ENCODE measurements at regions not wholly inside any gene's neighbourhood (a gene's known extent, or its start where the extent isn't known, plus 50 kb on each side); places are given as distances from the start of the nearest gene placed in this dataset.
"Not testable (repeated sequence)": the region's sequence is repeated elsewhere in the genome, so short reads cannot be mapped to it uniquely, and the experiment has no call there.

DNA sequence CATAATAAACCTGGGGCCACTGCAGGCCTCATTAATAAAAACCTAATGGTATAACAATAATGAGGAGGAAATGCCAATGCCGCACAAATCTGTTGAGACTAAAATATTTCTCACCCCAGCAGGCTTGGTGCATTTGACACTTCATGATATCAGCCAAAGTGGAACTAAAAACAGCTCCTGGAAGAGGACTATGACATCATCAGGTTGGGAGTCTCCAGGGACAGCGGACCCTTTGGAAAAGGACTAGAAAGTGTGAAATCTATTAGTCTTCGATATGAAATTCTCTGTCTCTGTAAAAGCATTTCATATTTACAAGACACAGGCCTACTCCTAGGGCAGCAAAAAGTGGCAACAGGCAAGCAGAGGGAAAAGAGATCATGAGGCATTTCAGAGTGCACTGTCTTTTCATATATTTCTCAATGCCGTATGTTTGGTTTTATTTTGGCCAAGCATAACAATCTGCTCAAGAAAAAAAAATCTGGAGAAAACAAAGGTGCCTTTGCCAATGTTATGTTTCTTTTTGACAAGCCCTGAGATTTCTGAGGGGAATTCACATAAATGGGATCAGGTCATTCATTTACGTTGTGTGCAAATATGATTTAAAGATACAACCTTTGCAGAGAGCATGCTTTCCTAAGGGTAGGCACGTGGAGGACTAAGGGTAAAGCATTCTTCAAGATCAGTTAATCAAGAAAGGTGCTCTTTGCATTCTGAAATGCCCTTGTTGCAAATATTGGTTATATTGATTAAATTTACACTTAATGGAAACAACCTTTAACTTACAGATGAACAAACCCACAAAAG, 580.9 kb upstream of the TMEFF2 start:
- no peak for DNase-seq (ENCODE audit: low read depth)

DNA sequence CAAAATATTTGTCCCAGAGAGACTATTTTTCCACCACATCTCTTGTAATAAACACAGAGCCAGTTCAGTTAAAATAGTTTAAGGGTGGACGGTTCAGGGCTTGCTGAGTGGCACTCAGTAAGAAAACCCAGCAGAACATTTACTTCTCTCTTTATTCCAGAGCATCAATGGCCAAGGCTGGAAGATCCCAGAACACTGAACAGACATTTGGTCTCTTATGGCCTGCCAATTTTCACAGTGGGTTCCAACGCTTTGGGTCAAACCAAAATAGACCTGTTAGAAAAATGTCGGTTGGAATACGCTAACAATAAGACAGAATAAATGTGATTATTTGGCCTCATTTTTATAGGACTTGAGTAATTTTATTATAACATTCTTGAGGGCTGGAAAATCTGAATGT, 580.3 kb upstream of the TMEFF2 start:
- DNase-seq (ENCODE audit: low read depth): no peak

DNA sequence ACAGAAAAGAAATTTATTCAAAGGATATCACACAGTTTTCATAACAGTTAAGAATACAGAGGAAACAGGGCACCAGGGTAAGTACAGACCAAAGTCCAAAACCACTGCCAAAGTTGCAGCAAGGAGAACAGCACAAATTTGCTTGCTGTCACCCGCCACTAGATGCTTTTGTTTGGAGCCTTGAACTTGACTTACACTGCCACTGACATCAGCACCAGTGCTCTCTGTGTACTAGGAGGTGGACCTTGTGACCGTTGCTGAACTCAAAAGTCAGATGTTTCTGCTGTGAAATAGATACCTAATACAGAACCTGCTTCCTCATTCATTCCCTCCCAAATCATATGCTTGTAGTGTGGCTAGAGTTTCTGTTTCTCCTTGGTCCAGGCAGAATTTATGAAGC, 578.3 kb upstream of the TMEFF2 start:
- no peak for DNase-seq (ENCODE audit: low read depth)

- no peak for DNase-seq (ENCODE audit: low read depth)
Measured at GRCh38 chr2:192749611-192750200, 555.0 kb upstream of the TMEFF2 start.

- no peak for DNase-seq (ENCODE audit: low read depth)
Measured at GRCh38 chr2:192741889-192742288, 547.2 kb upstream of the TMEFF2 start.

DNA sequence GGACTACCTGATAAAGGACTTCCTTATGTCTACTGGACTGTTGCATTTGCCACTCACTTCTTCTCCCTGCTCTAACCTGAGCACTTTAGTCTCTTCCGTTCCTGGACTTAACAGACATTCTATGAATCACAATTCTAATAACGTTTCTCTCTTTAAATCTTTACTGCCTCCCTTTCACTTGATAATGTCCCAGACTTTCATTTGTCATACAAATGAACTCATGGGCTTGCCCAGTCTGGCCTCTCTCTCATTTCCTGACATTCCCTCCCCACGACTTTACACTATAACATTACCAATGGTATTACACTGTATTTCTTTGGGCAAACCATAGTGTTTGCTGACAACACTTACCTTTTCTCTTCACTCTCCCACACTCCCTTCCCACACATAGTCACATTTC, 540.7 kb upstream of the TMEFF2 start:
- no peak for DNase-seq (ENCODE audit: low read depth)

GRCh38 chr2:192729369-192729768, 534.6 kb upstream of the TMEFF2 start:
- DNase-seq (ENCODE audit: low read depth): no peak

DNA sequence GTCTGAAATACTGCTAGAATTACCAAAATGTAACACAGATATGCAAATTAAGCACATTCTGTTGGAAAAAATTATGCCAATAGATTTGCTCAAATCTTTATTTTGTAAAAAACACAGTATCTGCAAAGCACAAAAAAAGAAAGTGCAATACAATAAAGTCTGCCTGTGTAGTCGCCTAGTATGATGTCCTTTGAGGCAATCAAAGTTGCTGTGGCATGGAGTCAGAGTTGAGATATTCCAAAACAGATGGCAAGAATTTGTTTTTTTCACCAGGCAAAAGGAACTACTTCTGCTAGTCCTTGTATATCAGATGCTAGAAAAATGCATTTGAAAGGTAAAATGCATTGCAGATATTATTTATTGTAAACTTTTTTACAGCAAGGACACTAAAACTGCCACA, 531.3 kb upstream of the TMEFF2 start:
- no peak for DNase-seq (ENCODE audit: low read depth)

- DNase-seq (ENCODE audit: low read depth): no peak
Measured at GRCh38 chr2:192719629-192720028, 524.9 kb upstream of the TMEFF2 start.

GRCh38 chr2:192718340-192718739, 523.6 kb upstream of the TMEFF2 start:
- DNase-seq (ENCODE audit: low read depth): no peak

DNA sequence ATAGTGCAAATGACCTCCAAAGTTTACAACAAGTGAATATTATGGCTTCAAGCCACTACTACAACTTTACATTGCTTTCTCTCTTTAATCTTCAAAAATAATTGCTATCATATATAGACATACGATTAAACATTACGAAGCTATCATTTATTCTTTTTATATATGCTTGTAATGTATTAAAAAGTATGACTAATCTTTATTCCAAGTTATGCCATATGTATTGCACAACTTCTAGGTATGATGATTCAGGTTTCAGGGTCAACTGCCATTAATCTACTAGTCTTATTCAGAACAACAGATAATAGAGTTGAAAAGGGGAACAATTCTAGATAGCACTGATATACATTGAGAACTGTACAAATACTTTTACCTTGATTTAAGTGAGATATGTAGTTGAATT, 506.2 kb upstream of the TMEFF2 start:
- no peak for DNase-seq (ENCODE audit: low read depth)

- no peak for DNase-seq (ENCODE audit: low read depth)
Measured at GRCh38 chr2:192697880-192698279, 503.1 kb upstream of the TMEFF2 start.

GRCh38 chr2:192696857-192697256, 502.1 kb upstream of the TMEFF2 start:
- no peak for DNase-seq (ENCODE audit: low read depth)

DNA sequence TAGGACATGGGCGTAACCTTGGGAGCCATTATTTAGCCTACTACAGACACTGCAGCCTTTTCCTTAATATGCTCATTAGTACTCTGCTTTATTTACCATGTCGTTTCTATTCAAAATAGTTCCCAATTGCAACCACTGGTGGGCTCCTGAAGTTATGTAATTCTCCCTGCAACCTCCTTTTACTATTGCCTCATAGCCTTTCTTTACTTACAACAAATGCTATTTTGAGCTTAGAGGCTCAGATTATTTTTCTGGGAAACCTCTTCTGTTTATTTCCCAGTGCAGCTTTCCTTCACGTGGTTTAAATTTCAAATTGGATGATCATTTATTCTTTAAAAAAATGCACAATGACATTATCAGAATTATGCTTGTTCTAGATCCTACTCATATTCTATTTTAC, 492.3 kb upstream of the TMEFF2 start:
- DNase-seq (ENCODE audit: low read depth): no peak

- DNase-seq (ENCODE audit: low read depth): not testable (repeated sequence)
Measured at GRCh38 chr2:192682511-192682910, 487.8 kb upstream of the TMEFF2 start.

- DNase-seq (ENCODE audit: low read depth): no peak
Measured at GRCh38 chr2:192675681-192676080, 480.9 kb upstream of the TMEFF2 start.

DNA sequence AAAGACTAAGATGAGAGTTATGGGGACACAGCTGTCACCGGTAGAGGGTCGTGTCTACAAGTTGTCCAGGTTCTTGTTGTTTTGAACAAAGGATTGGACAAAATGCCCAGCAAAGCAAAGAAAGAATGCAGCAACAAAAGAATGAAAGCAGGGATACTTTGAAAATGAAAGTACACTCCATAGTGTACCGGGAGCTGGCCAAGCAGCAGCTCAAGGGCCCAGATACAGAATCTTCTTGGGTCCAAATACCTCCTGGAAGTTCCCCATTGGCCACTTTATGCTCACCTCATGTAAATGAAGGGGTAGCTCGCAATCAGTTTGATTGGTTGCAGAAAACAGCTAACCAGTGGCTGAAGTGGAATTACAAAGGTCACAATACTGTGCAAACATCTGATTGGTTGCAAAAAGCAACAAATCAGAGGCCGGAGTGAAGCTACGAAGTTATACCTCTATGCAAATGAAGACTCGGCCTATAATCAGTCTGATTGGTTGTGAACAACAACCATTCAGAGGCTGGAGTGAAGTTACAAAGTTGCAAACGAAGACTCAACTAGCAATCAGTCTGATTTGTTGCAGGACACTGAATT, 474.9 kb upstream of the TMEFF2 start:
- no peak for DNase-seq (ENCODE audit: low read depth)

- not testable (repeated sequence) for DNase-seq (ENCODE audit: low read depth)
Measured at GRCh38 chr2:192660555-192660954, 465.8 kb upstream of the TMEFF2 start.

DNA sequence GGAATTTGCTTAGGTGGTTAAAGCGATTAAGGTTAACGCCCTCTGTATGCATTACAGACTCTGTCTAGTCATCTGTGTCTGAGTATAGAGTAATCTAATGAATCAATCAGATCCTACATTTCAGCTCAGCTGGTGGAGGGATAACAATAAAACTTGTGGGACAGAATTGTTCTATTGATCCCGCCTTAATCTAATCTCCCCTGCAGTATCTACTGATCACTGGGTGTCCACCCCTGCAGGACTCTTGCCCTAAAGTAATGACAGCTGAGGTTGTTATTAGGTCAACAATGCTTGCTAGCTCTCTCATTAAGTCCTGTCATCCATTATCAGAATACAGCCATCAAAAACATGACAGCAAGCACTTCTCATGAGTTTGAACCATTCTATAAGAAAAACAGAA, 462.6 kb upstream of the TMEFF2 start:
- DNase-seq (ENCODE audit: low read depth): no peak

DNA sequence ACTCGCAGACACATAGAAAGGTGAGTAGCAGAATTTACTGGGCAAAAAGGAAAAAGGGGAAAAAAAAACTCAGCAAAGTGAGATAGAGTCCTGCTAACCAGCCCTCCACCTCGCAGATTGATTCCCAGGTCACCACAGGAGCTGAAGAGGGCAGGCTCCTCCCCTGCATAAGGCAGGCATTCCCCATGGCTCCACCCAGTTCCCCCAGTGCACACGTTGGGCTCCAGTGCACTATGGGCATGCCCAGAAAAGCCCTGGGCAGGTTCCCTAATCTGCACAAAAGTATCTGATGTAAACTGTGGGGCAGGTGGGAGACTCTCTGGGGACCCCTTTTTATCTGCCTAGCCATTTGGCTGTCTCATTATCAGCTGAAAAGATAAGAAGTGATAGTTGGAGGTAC, 461.2 kb upstream of the TMEFF2 start:
- DNase-seq (ENCODE audit: low read depth): no peak

DNA sequence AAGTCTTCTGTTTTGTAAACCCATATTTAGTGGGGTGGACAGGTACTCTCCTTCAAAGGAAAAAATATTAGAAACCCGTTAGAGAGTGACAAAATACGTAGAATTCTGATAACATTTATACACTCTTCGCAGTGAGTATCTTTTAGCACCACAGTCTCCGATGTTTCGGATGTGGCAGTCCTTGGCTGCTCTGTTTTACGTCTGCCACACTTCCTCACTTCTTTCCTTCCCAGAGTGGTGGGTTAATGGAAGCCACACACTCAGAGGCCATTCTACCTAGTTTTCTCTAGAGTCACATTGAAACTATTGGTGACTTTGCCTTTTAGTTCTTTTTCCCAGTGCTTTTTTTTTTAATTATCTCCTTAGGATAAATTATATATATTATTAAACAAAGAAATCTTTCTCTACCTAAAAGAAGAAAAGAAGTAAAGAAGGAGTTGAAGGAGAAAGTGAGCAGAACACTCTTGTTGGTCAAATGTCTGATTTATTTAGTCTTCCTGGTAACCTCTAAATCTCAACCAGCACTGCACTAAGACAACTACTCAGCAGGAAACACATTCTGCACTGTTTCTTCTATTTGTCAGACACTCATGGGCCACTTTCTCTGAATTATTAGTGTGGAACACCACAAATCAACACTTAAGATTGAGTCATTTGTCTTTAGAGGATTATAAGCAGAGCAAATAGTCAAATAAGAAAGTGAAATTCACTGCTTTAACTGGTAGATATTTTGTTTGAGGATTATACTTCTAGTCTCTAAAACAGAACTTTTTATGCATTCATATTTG, 451.3 kb upstream of the TMEFF2 start:
- no peak for DNase-seq (ENCODE audit: low read depth)

DNA sequence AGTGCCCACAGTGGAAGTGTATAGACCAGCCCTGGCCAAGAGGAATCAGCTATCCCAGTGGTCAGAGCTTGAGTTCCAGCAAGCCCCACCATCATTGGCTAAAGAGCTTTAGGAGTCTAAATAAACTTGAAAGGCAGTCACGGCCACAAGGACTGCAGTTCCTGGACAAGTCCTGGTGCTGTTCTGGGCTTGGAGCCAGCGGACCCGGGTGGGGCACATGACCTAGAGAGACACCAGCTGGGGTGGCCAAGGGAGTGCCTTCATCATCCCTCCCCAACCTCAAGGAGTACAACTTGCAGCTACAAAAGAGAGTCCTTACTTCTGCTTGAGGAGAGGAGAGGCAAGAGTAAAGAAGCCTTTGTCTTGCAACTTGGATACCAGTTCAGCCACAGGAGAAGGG, 439.8 kb upstream of the TMEFF2 start:
- DNase-seq (ENCODE audit: low read depth): no peak

DNA sequence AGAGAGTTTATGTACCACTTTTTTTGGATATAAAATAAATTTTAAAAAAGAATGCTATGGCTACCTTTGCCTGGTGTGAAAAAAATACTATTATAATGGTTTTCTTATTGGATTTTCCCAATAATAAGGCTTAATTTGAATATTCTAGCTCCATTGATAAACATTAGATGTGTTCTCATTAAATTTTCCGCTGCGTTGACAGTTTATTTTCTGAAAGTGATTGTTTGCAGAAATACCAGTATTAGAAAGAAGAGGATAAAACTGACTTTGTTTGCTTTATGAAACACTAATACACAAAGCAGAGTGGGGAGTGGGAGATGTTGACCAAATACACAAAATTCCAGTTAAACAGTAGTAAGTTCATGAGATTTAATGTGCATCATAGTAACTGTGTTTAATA, 433.3 kb upstream of the TMEFF2 start:
- DNase-seq (ENCODE audit: low read depth): no peak

All from stimulated activated CD8-positive, alpha-beta memory T cell treated with anti-CD3 and anti-CD28 coated beads, Interleukin-4, amount 100 ng/mL, for 24 hours (primary cell).